ENCODE measurements at regions not wholly inside any gene's neighbourhood (a gene's known extent, or its start where the extent isn't known, plus 50 kb on each side); places are given as distances from the start of the nearest gene placed in this dataset.

DNA sequence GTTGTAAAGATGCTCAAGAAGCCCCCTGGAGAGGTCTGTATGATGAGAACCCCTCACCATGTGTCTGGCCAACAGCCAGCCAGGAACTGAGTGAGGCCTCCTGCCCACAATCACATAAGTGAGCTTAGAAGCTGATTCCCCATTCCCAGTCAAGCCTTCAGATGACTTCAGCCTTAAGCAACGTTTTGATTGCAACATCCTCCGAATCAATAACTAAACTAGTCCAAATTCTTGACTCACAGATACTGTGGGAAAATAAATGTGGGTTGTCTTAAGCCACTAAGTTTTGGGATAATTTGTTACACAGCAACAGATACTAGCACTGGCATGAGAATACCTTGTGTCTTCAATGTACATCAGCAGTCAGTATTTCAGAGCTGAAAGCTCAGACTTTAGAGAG is 54.5 kb upstream of the HS3ST4 start:
- POLR2A ChIA-PET: no interaction called here
- H3K79me2 ChIP-seq (ENCODE audit: insufficient read depth): no peaks in the 10 kb centered on the region
- CTCF ChIA-PET: no interaction called here
- H4K20me1 ChIP-seq (ENCODE audit: insufficient read depth): no peaks in the 10 kb centered on the region
- no peaks in the 10 kb centered on the region for H3K36me3 ChIP-seq (replicated peaks in 1 of 2; ENCODE audit: control insufficient read depth in 1 of 2, insufficient read depth in 2 of 2, low read length in 1 of 2)
- no peak overlapping the region for H2AFZ ChIP-seq (ENCODE audit: low read depth)
- H3F3A ChIP-seq (replicated peaks; ENCODE audit: insufficient read depth): no peaks in the 10 kb centered on the region
- H3K9me2 ChIP-seq: no peaks in the 10 kb centered on the region
- no peaks in the 10 kb centered on the region for H3K9me3 ChIP-seq
- no peak for TF ChIP-seq RCOR1 (IDR thresholded peaks at IDR 0.05; ENCODE audit: low read length)
- no peak for TF ChIP-seq RAD21 (IDR thresholded peaks at IDR 0.05; ENCODE audit: low read length)
- no peak for TF ChIP-seq REST (IDR thresholded peaks at IDR 0.05; ENCODE audit: low read depth, low read length)
- no peak for TF ChIP-seq PBX3 (IDR thresholded peaks at IDR 0.05)
- no peak for TF ChIP-seq ZBTB33 (IDR thresholded peaks at IDR 0.05; ENCODE audit: borderline replicate concordance, low read depth)
- TF ChIP-seq USF2 (IDR thresholded peaks at IDR 0.05; ENCODE audit: borderline replicate concordance, low read depth, low read length): no peak
- TF ChIP-seq RXRA (IDR thresholded peaks at IDR 0.05; ENCODE audit: borderline replicate concordance, low read depth): no peak
- no peak for TF ChIP-seq JUND (IDR thresholded peaks at IDR 0.05)
- TF ChIP-seq TAF1 (IDR thresholded peaks at IDR 0.05; ENCODE audit: borderline replicate concordance, low read depth, low read length): no peak
- TF ChIP-seq POLR2AphosphoS5 (IDR thresholded peaks at IDR 0.05; ENCODE audit: low read depth, low read length): no peak
- no peak for TF ChIP-seq RFX5 (IDR thresholded peaks at IDR 0.05; ENCODE audit: low read length)
- TF ChIP-seq NFIC (IDR thresholded peaks at IDR 0.05; ENCODE audit: borderline replicate concordance): no peak
- no peak for TF ChIP-seq SIN3A (IDR thresholded peaks at IDR 0.05; ENCODE audit: borderline replicate concordance, low read depth, low read length)
- TF ChIP-seq, protein P1, sequence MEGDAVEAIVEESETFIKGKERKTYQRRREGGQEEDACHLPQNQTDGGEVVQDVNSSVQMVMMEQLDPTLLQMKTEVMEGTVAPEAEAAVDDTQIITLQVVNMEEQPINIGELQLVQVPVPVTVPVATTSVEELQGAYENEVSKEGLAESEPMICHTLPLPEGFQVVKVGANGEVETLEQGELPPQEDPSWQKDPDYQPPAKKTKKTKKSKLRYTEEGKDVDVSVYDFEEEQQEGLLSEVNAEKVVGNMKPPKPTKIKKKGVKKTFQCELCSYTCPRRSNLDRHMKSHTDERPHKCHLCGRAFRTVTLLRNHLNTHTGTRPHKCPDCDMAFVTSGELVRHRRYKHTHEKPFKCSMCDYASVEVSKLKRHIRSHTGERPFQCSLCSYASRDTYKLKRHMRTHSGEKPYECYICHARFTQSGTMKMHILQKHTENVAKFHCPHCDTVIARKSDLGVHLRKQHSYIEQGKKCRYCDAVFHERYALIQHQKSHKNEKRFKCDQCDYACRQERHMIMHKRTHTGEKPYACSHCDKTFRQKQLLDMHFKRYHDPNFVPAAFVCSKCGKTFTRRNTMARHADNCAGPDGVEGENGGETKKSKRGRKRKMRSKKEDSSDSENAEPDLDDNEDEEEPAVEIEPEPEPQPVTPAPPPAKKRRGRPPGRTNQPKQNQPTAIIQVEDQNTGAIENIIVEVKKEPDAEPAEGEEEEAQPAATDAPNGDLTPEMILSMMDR (IDR thresholded peaks at IDR 0.05): no peak
- TF ChIP-seq FOXJ3 (CRISPR knock-in tag; IDR thresholded peaks at IDR 0.05): no peak
- no peaks in the 10 kb centered on the region for H3K4me1 ChIP-seq (ENCODE audit: control insufficient read depth in 1 of 2, insufficient read depth in 2 of 2, low read depth in 1 of 2, low read length in 1 of 2)
- no peaks in the 10 kb centered on the region for H3K27me3 ChIP-seq (ENCODE audit: insufficient read depth)
- no peak overlapping the region for H3K4me3 ChIP-seq (ENCODE audit: low read depth in 2 of 2, low read length in 1 of 2)
- H3K4me2 ChIP-seq: no peak overlapping the region
- no peak overlapping the region for H3K9ac ChIP-seq
- H3K27ac ChIP-seq (ENCODE audit: low read depth in 2 of 2, low read length in 1 of 2): no peak overlapping the region
- 0% methylated on average over 2 of the region's 2 CpGs for WGBS (ENCODE audit: low lambda C conversion rate)
- no peak for DNase-seq

Measured in SK-N-SH (cell line).